ENCODE measurements at regions not wholly inside any gene's neighbourhood (a gene's known extent, or its start where the extent isn't known, plus 50 kb on each side); places are given as distances from the start of the nearest gene placed in this dataset.

- Histone ChIP-seq H3K27me3 (ENCODE audit: control insufficient read depth in 2 of 2, insufficient read depth in 2 of 2, low read length in 2 of 2) (no peaks in the 10 kb centered on the region), H3K9ac (replicated peaks; ENCODE audit: extremely low read depth, insufficient read depth, low read length) (no peak overlapping the region), H3K79me2 (ENCODE audit: control insufficient read depth, insufficient read depth, low read length) (no peaks in the 10 kb centered on the region), H4K20me1 (replicated peaks; ENCODE audit: control insufficient read depth, extremely low read depth, insufficient read depth, low read length) (no peaks in the 10 kb centered on the region), H3K9me1 (replicated peaks; ENCODE audit: control insufficient read depth, extremely low read depth, insufficient read depth, low read length) (no peaks in the 10 kb centered on the region), H3K4me3 (replicated peaks in 1 of 3; ENCODE audit: insufficient read depth in 1 of 3, low read depth in 1 of 3, low read length in 3 of 3) (no peak overlapping the region), H3K27ac (ENCODE audit: insufficient read depth, low read depth, low read length) (no peak overlapping the region), H3K9me3 (replicated peaks; ENCODE audit: control insufficient read depth, insufficient read depth, low read length) (no peaks in the 10 kb centered on the region), H2AFZ (ENCODE audit: low read depth, low read length) (no peak overlapping the region), H3K4me2 (ENCODE audit: insufficient read depth, low read length) (no peak overlapping the region), H3K4me1 (ENCODE audit: control insufficient read depth, extremely low read depth, insufficient read depth, low read length) (no peaks in the 10 kb centered on the region), H3K36me3 (ENCODE audit: control insufficient read depth in 2 of 2, extremely low read depth in 1 of 2, insufficient read depth in 2 of 2, low read length in 2 of 2) (no peaks in the 10 kb centered on the region)
- no TSS peak for BruUV-seq (replicated peaks)
- no peak for TF ChIP-seq JUN (IDR thresholded peaks at IDR 0.05; ENCODE audit: borderline replicate concordance, insufficient read depth, insufficient read length, low read depth)
- no peak for TF ChIP-seq POLR2A (IDR thresholded peaks at IDR 0.05; ENCODE audit: low read depth, low read length)
- TF ChIP-seq CTCF (IDR thresholded peaks at IDR 0.05; ENCODE audit: extremely low read depth in 1 of 2, insufficient read depth in 1 of 2, low read depth in 1 of 2, low read length in 2 of 2) = no peak
- intact Hi-C loops (cut with micrococcal nuclease) = no loop called here
- dilution Hi-C loops (cut with MboI; ENCODE audit: extremely low pct_ligation_motif_present, low sequenced_read_pairs) = no loop called here
- no peak for DNase-seq (ENCODE audit: low read depth, low spot score)
- ChIA-PET POLR2A (no interaction called here), CTCF (interaction anchor here (1.6 kb wide), 1 partner anchor 183 kb away, joined by 6 read pairs; no protein-coding TSS in a partner anchor)
- FAIRE-seq = no peak
These were observed 270.4 kb upstream of the PRKCQ start for GRCh38 chr10:6850452-6850851.

- H4K20me1 ChIP-seq (replicated peaks; ENCODE audit: control insufficient read depth, extremely low read depth, insufficient read depth, low read length) = no peaks in the 10 kb centered on the region
- H3K4me3 ChIP-seq (replicated peaks in 1 of 3; ENCODE audit: insufficient read depth in 1 of 3, low read depth in 1 of 3, low read length in 3 of 3) = no peak overlapping the region
- TF ChIP-seq POLR2AphosphoS5 (IDR thresholded peaks at IDR 0.05; ENCODE audit: insufficient read depth, low read depth, low read length) = no peak
- TF ChIP-seq MYC (IDR thresholded peaks at IDR 0.05; ENCODE audit: low read depth, low read length) = no peak
- no peak for TF ChIP-seq POLR2A (IDR thresholded peaks at IDR 0.05; ENCODE audit: low read depth, low read length)
- TF ChIP-seq MAX (IDR thresholded peaks at IDR 0.05; ENCODE audit: insufficient read depth, insufficient read length) = no peak
- TF ChIP-seq EZH2 (IDR thresholded peaks at IDR 0.05; ENCODE audit: borderline replicate concordance, low read depth, low read length, severe bottlenecking) = no peak
- no peaks in the 10 kb centered on the region for H3K4me1 ChIP-seq (ENCODE audit: control insufficient read depth, extremely low read depth, insufficient read depth, low read length)
- H3K9me1 ChIP-seq (replicated peaks; ENCODE audit: control insufficient read depth, extremely low read depth, insufficient read depth, low read length) = no peaks in the 10 kb centered on the region
- no peaks in the 10 kb centered on the region for H3K36me3 ChIP-seq (ENCODE audit: control insufficient read depth in 2 of 2, extremely low read depth in 1 of 2, insufficient read depth in 2 of 2, low read length in 2 of 2)
- no peak for FAIRE-seq
- ChIA-PET POLR2A (no interaction called here), CTCF (no interaction called here)
- intact Hi-C loops (cut with micrococcal nuclease) = no loop called here
- no peaks in the 10 kb centered on the region for H3K9me3 ChIP-seq (replicated peaks; ENCODE audit: control insufficient read depth, insufficient read depth, low read length)
- DNase-seq (ENCODE audit: low read depth, low spot score) = no peak
- dilution Hi-C loops (cut with MboI; ENCODE audit: extremely low pct_ligation_motif_present, low sequenced_read_pairs) = no loop called here
- H3K27ac ChIP-seq (ENCODE audit: insufficient read depth, low read depth, low read length) = no peak overlapping the region
- no peaks in the 10 kb centered on the region for H3K27me3 ChIP-seq (ENCODE audit: control insufficient read depth in 2 of 2, insufficient read depth in 2 of 2, low read length in 2 of 2)
- no peak overlapping the region for H3K9ac ChIP-seq (replicated peaks; ENCODE audit: extremely low read depth, insufficient read depth, low read length)
- no peak overlapping the region for H2AFZ ChIP-seq (ENCODE audit: low read depth, low read length)
- H3K4me2 ChIP-seq (ENCODE audit: insufficient read depth, low read length) = no peak overlapping the region
- H3K79me2 ChIP-seq (ENCODE audit: control insufficient read depth, insufficient read depth, low read length) = no peaks in the 10 kb centered on the region
- no TSS peak for BruUV-seq (replicated peaks)
These were observed 267.5 kb upstream of the PRKCQ start for GRCh38 chr10:6847561-6847960.
